ENCODE measurements at regions not wholly inside any gene's neighbourhood (a gene's known extent, or its start where the extent isn't known, plus 50 kb on each side); places are given as distances from the start of the nearest gene placed in this dataset.

GRCh38 chr18:46265196-46266156 lies 161.3 kb downstream of the HAUS1 start:
- no peak for DNase-seq (ENCODE audit: low read depth in 1 of 2, low spot score in 1 of 2)

- DNase-seq (ENCODE audit: low read depth in 1 of 2, low spot score in 1 of 2), result no peak
Measured at GRCh38 chr18:46266473-46266872, 162.3 kb downstream of the HAUS1 start.

GRCh38 chr18:46268671-46269070 lies 164.5 kb downstream of the HAUS1 start:
- DNase-seq (ENCODE audit: low read depth in 1 of 2, low spot score in 1 of 2), result no peak

- DNase-seq (ENCODE audit: low read depth in 1 of 2, low spot score in 1 of 2), result no peak
Measured at GRCh38 chr18:46269275-46269674, 165.1 kb downstream of the HAUS1 start.

- DNase-seq (ENCODE audit: low read depth in 1 of 2, low spot score in 1 of 2), result no peak
Measured at GRCh38 chr18:46271488-46271887, 167.3 kb downstream of the HAUS1 start.

GRCh38 chr18:46273861-46274260 lies 169.7 kb downstream of the HAUS1 start:
- DNase-seq (ENCODE audit: low read depth in 1 of 2, low spot score in 1 of 2), result no peak

- DNase-seq (ENCODE audit: low read depth in 1 of 2, low spot score in 1 of 2), result no peak
Measured at GRCh38 chr18:46274266-46274665, 170.1 kb downstream of the HAUS1 start.

- no peak for DNase-seq (ENCODE audit: low read depth in 1 of 2, low spot score in 1 of 2)
Measured at GRCh38 chr18:46275370-46275769, 171.2 kb downstream of the HAUS1 start.

GRCh38 chr18:46276748-46277147 lies 172.6 kb downstream of the HAUS1 start:
- no peak for DNase-seq (ENCODE audit: low read depth in 1 of 2, low spot score in 1 of 2)

GRCh38 chr18:46278481-46279465 lies 174.6 kb downstream of the HAUS1 start:
- no peak for DNase-seq (ENCODE audit: low read depth in 1 of 2, low spot score in 1 of 2)

- no peak for DNase-seq (ENCODE audit: low read depth in 1 of 2, low spot score in 1 of 2)
Measured at GRCh38 chr18:46279673-46280072, 175.5 kb downstream of the HAUS1 start.

GRCh38 chr18:46281185-46282176 lies 177.3 kb downstream of the HAUS1 start:
- peak; percentile 9 to 19 for DNase-seq (ENCODE audit: low read depth in 1 of 2, low spot score in 1 of 2)

GRCh38 chr18:46282177-46282570 lies 178.0 kb downstream of the HAUS1 start:
- DNase-seq (ENCODE audit: low read depth in 1 of 2, low spot score in 1 of 2), result no peak

GRCh38 chr18:46282646-46283045 lies 178.5 kb downstream of the HAUS1 start:
- no peak for DNase-seq (ENCODE audit: low read depth in 1 of 2, low spot score in 1 of 2)

- no peak for DNase-seq (ENCODE audit: low read depth in 1 of 2, low spot score in 1 of 2)
Measured at GRCh38 chr18:46283268-46283667, 179.1 kb downstream of the HAUS1 start.

- no peak for DNase-seq (ENCODE audit: low read depth in 1 of 2, low spot score in 1 of 2)
Measured at GRCh38 chr18:46283895-46284295, 179.7 kb downstream of the HAUS1 start.

- DNase-seq (ENCODE audit: low read depth in 1 of 2, low spot score in 1 of 2), result no peak
Measured at GRCh38 chr18:46289463-46289862, 185.3 kb downstream of the HAUS1 start.

- no peak for DNase-seq (ENCODE audit: low read depth in 1 of 2, low spot score in 1 of 2)
Measured at GRCh38 chr18:46289931-46290330, 185.7 kb downstream of the HAUS1 start.

- DNase-seq (ENCODE audit: low read depth in 1 of 2, low spot score in 1 of 2), result no peak
Measured at GRCh38 chr18:46290440-46291020, 186.3 kb downstream of the HAUS1 start.

- no peak for DNase-seq (ENCODE audit: low read depth in 1 of 2, low spot score in 1 of 2)
Measured at GRCh38 chr18:46291149-46291548, 187.0 kb downstream of the HAUS1 start.

All from activated T-helper 1 cell treated with anti-CD3 and anti-CD28 coated beads, Interleukin-2, amount 50 U/mL, for 16 hours (primary cell).